HG03060 (cell line): ENCODE measurements at regions not wholly inside any gene's neighbourhood (a gene's known extent, or its start where the extent isn't known, plus 50 kb on each side); places are given as distances from the start of the nearest gene placed in this dataset.
A peak's percentile ranks its signal among the peaks of the same experiment; 100 is the strongest.
"Not testable (repeated sequence)": the region's sequence is repeated elsewhere in the genome, so short reads cannot be mapped to it uniquely, and the experiment has no call there.

ENCODE experiments used
- ATAC-seq: cut with Tn5 transposase; IDR thresholded peaks from one replicate; pipeline ENCODE4 v1.9.1; 2021; ENCODE audit warnings: low read depth, moderate number of reproducible peaks; ENCODE audit not compliant: unreplicated experiment

DNA sequence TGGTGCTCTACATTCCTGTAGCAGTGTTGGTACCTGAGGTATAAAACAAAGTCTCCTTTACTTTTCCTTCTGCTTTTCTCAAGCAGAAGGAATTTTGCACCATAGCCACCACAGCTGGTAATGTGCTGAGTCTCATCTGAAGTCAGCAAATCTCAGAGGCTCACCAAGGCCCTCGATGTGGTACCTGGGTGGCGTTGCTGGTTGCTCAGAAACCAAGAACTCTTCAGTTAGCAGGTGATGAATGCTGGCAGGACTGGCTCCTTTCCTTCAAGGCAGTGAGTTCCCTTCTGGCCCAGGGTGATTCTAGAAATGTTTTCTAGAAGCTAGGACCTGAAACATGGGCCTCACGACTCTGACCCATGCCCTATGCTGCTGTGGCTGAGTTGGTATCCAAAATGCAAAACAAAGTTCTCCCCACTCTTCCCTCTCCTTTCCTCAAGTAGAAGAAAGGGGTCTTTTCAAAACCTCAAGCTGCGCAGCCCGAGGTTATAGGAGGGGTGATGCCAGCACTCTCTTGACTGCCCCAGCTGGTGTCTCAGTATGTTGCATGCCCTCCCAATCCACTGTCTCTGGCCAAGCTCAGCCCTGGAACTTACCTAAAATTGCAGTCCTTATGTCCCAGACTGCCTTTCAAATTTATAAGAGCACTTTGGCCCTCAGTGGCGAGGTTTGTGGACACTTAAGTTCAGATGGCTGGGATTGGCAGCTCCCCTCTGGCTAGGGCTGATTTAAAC is 592.3 kb downstream of the FRK start:
- no peak for ATAC-seq

DNA sequence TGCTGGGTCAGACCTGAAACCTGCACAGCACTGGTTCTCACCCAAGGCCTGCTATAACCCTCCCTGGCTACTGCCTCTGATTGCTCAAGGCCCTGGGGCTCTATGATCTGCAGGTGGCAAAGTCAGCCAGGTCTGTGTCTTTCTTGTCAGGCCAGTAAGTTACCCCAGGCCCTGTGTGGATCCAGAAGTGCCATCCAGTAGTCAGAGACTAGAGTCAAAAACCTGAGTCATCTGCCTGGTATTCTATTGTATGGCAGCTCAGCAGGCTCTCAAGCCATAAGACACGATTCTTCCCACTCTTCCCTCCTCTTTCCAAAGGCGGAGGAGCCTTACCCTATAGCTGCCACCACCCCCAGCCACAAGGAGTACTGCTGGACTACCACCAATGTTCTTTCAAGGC is 593.0 kb downstream of the FRK start:
- no peak for ATAC-seq

DNA sequence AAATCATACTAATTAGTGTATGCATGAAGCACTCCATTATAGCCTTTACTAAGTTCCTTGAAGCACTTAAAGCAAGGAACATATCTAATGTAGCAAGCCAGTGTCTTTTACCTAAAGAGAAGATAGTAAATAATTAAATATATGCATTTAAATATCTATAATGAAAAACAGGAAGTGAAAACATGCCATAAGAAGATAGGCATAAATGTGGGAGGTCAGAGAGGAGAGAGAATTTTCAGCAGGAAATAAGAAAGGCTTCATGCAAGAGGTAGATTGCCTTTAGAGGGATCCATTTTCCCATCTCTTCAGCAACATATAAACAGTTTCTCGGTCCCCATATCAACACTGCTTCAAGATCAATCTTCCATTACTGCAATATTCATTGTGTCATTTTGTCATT is 599.8 kb downstream of the FRK start:
- ATAC-seq, result no peak

DNA sequence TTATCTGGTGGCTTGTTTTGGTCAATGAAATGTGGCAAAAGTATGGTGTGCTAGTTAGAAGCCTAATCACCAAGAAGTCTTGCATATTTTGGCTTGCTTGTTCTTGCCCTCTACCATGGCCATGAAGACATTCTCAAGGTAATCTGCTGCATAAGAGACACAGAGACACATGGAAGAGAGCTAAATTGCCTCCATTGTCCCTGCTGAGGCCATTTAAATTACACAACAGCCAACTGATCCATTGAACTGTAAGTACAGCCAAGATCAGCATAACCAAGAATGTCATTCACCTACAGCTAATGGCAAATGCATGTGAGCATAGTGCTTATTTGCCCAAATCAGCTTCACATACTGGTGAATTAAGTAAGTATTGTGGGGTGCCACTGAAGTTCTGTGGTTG is 603.8 kb downstream of the FRK start:
- ATAC-seq, result no peak

DNA sequence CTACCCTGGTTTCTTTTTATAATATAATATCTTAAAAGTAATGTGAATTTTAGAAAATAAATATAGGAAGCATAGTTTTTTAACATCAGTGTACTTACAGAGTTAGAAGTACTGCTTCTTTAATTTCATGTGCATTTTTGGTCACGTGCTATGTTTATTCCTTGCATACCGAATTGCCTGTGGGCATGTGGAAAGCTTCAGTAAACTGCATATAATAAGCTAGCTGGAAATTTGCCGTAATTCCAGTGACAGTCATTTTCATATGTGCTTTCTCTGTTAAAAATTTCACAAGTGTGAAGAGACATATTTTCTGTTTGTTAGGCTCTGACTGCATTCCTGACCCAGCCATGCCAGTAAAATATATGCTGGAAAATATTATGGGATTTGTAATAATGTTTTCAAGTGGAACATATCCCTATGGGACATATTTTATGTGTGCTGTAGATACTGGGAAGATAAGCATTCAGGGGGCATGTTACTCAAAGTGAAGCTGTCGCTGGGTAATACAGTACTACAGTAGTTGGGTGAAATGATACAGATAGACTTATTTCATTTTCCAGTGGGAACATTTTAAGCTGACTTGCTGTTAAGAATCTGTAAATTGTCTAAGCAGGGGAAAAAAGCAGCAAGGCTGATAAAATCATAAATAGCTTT is 616.7 kb downstream of the FRK start:
- ATAC-seq, result no peak

DNA sequence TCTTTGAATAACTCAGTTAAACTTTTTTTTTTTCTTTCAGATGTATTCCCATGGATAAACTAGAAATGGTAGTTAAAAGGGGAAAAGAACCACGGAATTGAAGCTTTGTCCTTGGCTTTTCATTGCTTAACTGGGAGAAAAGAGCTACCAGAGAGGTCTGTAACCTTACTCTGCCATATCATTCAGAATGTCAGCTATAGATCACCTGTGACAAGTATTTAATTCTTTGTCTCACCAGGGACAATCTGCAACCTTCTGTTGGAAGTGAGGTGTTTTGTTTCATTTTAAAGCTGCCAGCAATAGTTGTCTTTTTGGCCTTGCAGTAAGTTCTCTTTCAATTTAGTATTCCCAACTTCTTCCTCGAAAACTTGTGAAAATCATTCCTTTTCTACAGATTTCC is 618.4 kb downstream of the FRK start:
- ATAC-seq, result no peak

DNA sequence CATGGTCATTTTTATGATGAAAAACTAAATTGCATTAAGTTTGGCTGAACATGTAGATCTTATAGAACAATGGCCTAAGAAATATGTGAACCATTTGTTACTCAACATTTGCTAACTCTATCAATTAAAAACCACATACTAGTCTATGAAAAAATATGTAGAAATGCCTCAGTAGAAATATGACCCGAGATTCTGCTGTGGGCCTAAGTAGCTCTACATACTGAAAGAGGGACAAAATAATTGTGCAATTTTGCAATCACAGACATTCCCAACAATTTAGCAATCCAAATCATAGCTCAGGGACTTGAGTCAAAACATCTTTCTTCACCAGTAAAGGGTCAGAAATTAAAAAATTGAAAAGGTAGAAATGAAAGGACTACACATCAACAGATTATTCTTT is 619.0 kb downstream of the FRK start:
- no peak for ATAC-seq

DNA sequence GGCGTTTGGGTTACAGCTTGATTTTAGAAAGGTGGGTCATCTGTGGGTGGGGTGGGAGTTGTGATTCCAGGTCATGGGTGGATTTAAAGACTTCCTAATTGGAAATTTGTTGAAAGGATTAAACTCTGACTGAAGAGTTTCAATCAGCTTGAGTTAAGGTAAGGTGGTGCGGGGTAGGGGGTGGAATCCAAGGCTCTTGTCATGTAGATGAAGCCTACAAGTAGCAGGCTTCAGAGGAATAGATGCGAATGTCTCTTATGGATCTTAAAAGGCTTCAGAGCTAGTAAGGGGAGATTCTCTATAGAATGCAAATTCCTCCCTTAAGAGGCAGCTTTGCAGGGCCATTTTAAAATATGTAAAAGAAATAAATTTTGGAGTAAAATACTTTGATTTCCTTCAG is 645.3 kb downstream of the FRK start:
- ATAC-seq, result no peak

DNA sequence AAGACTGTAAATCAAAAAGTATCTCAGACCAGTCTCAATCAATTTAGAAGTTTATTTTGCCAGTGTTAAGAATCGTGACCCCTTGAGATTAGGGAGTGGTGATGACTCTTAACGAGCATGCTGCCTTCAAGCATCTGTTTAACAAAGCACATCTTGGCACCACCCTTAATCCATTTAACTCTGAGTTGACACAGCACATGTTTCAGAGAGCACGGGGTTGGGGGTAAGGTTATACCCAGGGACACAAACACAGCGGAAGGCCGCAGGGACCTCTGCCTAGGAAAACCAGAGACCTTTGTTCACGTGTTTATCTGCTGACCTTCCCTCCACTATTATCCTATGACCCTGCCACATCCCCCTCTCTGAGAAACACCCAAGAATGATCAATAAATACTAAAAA is 645.8 kb downstream of the FRK start:
- not testable (repeated sequence) for ATAC-seq

DNA sequence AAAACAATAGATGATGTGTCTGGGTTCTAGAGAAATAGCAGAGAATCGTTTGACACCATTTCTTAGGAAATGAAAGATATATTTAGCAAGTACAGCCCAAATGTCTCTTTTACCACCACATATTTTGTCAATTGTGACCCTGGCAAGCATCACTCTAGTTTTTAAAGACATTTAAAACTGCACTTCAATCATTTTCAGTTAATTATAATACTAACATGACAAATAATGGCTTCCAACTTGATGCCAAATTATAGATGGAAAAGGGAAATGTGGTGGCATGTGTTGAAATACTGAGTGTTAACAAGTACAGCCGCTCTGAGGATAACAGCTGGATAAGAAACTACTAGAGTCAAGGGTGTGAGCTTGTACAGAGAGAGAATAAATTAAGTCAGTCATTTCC is 648.9 kb downstream of the FRK start:
- no peak for ATAC-seq

DNA sequence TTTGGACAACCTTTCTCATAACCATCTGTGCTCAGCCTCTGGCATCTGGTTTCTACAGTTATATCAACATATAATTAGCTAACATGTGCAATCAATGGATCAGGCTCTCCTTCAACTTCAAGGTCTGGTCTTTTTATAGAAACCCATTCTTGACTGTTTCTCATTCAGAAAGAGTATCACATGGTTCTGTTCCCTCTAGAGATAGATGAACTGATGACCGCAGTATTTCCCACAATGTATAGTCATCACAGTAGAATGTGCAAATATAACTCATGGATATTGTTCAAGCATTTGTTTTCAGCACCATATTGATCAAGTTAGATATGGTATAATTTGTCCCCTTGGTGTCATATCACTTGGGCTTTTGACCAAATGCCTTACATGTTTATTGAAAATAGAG is 656.2 kb downstream of the FRK start:
- no peak for ATAC-seq

DNA sequence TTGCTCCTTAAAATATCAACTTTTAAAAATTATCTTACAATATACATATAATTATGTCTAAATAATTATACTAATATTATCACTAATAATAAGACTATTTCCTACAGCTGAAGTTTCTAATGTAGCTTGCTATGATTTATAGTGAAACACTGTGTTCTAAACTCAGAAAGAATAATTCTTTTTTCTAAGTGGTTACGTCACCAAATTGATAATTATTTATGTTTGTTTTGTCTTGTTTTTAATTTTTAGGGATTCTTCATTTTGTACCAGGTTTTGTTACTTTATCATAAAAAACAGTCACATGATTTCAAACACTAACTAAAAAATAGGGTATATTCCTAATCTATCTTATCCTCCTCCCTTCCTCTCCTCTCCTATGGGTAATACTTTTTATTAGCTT is 662.1 kb downstream of the FRK start:
- ATAC-seq, result no peak

DNA sequence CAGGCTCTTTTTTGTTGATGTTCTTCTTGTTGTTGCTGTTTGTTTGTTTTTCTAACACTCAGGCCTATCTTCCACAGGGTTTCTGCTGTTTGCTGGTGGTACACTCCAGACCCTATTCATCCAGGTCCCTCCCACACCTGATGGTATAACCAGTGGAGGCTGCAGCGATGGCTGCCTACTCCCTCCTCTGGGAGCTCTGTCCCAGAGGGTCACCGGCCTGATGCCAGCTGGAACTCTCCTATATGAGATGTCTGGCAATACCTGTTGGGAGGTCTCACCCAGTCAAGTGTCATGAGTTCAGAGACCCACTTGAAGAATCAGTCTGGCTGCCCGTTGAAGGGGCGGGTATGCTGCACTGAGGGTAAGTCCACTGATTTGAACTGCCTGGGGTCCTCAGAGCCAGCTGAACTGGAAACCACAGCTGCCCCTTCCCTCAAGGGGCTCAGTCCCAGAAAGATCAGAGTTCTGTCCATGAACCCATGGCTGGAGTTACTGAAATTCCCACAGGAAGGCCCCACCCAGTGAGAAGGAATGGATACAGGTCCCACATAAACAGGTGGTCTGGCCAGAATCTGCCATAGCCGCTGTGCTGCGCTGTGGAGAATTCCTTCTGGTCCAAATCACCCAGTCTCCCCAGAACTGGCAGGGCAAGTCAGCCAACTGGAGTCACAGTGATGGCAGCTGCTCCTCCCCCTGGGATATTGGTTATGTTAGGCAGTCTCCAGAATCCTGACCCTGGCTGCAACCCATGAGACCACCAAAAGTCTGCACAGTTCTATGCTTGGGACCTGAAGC is 664.4 kb downstream of the FRK start:
- no peak for ATAC-seq

DNA sequence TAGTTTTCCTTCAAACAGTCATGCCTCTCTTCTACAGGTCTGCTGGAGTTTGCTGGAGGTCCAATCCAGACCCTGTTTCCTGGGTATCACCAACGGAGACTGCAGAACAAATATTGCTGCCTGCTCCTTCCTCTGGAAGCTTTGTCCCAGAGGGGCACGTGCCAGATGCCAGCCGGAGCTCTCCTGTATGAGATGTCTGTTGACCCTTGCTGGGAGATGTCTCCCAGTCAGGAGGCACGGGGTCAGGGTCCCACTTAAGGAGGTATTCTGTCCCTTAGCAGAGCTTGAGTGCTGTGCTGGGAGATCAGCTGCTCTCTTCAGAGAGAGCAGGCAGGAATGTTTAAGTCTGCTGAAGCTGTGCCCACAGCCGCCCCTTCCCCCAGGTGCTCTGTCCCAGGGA is 666.9 kb downstream of the FRK start:
- no peak for ATAC-seq

DNA sequence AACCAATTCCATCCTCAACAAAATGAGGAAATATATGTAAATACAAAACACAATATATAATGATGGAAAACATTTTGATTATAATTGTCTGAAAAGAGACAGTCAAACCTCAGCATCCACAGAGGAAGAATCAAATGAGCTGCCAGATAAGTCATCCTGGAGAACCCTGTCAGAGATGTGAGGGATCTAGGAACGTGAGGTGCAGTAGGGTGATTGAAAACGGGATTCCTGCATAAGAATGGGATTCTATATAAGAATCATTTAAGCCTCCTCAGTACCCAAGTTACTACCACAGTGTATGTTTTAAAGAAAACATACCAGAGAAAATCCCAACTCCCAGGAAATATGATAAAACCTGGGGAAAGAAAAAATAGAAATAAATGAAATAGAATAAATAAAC is 690.5 kb downstream of the FRK start:
- no peak for ATAC-seq

DNA sequence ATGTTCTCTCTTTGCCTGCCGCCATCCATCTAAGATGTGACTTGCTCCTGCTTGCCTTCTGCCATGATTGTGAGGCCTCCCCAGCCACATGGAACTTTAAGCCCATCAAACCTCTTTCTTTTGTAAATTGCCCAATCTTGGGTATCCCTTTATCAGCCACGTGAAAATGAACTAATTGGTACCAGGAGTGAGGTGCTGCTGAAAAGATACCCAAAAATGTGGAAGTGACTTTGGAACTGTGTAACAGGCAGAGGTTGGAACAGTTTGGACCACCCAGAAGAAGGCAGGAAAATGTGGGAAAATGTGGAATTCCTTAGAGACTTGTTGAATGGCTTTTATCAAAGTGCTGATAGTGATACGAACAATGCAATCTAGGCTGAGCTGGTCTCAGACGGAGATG is 694.9 kb downstream of the FRK start:
- ATAC-seq, result no peak

DNA sequence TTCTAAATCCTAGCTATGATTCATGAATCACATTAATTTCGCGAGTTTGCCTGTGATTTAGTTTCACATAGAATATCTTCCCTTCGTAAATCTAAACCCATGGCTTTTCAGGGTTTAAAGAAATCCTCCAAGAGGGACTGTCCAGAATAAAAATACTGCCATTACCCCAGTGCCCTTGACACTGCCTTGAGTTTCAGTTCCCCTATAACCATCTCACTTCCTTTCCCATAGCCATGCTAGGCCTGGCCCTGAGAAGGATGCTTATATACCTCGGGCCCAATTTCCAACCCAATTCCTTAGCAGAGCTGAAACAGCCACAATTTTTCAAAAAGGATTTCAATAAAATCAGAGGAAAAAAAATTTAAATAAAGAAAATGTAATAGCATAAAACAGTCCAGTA is 697.3 kb downstream of the FRK start:
- ATAC-seq, result peak; percentile 73

DNA sequence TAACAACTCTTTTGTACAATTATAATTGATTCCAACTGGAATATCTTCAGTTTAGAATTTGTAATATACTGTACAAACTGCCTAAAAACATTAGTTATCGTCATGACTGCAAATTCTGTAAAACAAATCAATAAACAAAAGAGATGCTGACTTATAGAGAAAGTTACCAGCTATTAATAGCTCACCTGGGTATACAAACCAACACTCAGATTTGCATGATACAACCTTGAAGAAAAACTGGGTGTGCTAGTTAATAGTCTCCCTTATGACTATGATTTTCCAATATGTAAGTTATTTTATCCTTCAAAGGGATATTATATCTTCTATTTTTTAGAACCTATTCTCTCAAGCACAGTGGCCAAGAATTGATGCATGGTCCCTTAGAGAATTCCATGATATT is 698.5 kb downstream of the FRK start:
- ATAC-seq, result peak; percentile 48

DNA sequence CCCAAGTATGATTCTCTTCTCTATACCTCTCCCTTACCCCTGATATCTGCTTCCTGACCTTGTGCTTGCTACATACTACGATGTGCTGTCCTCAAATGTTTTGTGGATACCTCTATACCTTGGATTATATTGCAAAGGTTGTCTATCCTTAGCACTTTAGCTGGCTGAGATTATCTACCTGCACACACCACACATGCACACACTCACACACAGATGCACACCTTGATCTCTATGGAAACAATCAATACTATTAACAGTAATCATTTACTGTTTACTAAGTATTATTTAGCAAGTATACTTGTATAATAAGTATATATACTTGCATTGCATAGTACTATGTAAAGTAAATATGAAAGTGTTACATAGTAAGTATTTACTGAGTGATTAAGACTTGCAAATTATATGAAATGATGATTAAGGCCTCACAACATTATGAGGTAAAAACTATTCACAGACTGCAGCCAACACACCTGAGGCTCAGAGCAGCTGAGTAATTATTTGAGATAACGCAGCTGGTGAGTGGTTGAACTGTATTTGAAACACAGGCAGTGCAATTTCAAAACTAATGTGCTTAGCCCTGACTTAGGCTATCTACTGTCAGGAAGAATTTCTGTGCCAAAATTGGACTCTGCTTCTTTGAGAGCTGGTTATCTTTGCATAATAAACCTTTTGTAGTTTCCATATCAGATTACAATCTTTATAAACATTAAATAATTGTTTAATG is 699.9 kb downstream of the FRK start:
- no peak for ATAC-seq

DNA sequence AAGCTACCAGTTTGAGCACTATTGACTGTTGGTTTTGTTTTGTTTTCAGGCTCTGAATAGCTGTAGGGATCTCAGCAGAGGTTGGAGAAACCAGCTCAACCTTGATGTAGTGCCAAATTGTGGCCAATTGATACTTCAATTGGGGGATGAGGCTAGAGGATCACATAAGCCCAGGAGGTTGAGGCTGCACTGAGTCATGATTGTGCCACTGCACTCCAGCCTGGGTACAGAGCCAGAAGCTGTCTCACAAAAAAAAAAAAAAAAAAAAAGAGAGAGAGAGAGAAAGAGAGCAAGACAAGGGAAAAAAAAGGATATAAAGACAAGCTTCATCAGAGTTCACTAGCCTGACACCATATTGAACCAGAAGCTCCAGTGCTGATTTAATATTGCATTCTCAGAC is 702.1 kb downstream of the FRK start:
- ATAC-seq, result no peak

DNA sequence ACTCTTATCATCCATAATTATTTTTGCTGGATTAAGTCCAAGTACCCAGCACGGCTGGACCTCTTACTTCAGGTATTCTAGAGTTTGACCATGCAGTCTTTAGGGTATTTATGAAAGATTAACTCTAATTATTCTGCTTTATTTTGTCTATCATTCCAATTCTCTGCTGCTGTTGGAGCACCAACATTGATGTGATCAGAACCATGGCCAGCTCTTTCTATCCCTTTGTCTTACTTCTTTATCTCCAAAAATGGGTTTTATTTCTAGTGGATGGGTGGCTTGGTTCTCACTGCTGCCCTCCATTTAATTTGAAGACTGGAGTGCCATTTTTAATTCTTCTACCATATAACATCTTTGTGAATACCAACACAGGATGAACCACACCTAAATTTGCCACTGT is 704.3 kb downstream of the FRK start:
- no peak for ATAC-seq
